Mammary epithelial cell (primary cell): ENCODE measurements at regions not wholly inside any gene's neighbourhood (a gene's known extent, or its start where the extent isn't known, plus 50 kb on each side); places are given as distances from the start of the nearest gene placed in this dataset.

Experiments
- EZH2 ChIP-seq: IDR thresholded peaks from 2 replicates; pipeline ENCODE4 v1.6.1; 2012; ENCODE audit warnings: low read length, inconsistent platforms, borderline replicate concordance
- TF ChIP-seq, protein P1 (sequence below), 2 donors: IDR thresholded peaks in 1 of 2; conservative IDR thresholded peaks in 1 of 2; 2 replicates each; pipeline ENCODE4 v1.5.1; 2011 to 2012; ENCODE audit warnings: inconsistent platforms in 2 of 2, low read length in 2 of 2, mild to moderate bottlenecking in 2 of 2, control low read depth in 1 of 2, low read depth in 1 of 2; ENCODE audit not compliant: insufficient read depth in 1 of 2; ENCODE audit errors: extremely low read depth in 1 of 2

GRCh38 chr15:94127006-94127405 is 104.4 kb upstream of the MCTP2 start:
- TF ChIP-seq, protein P1, sequence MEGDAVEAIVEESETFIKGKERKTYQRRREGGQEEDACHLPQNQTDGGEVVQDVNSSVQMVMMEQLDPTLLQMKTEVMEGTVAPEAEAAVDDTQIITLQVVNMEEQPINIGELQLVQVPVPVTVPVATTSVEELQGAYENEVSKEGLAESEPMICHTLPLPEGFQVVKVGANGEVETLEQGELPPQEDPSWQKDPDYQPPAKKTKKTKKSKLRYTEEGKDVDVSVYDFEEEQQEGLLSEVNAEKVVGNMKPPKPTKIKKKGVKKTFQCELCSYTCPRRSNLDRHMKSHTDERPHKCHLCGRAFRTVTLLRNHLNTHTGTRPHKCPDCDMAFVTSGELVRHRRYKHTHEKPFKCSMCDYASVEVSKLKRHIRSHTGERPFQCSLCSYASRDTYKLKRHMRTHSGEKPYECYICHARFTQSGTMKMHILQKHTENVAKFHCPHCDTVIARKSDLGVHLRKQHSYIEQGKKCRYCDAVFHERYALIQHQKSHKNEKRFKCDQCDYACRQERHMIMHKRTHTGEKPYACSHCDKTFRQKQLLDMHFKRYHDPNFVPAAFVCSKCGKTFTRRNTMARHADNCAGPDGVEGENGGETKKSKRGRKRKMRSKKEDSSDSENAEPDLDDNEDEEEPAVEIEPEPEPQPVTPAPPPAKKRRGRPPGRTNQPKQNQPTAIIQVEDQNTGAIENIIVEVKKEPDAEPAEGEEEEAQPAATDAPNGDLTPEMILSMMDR (conservative IDR thresholded peaks at IDR 0.05 in 1 of 2, IDR thresholded peaks at IDR 0.05 in 1 of 2; ENCODE audit: extremely low read depth in 1 of 2, insufficient read depth in 1 of 2, low read depth in 1 of 2, low read length in 2 of 2), result no peak
- no peak for TF ChIP-seq EZH2
